GM18505 (cell line): ENCODE measurements at regions not wholly inside any gene's neighbourhood (a gene's known extent, or its start where the extent isn't known, plus 50 kb on each side); places are given as distances from the start of the nearest gene placed in this dataset.

ENCODE experiments used
- ATAC-seq: cut with Tn5 transposase; IDR thresholded peaks from one replicate; pipeline ENCODE4 v1.9.1; 2021; ENCODE audit not compliant: unreplicated experiment
- POLR2A ChIP-seq: IDR thresholded peaks from 4 replicates; pipeline ENCODE4 v1.6.1; 2011; ENCODE audit warnings: borderline replicate concordance; ENCODE audit not compliant: insufficient read depth, insufficient read length; ENCODE audit errors: extremely low read depth

DNA sequence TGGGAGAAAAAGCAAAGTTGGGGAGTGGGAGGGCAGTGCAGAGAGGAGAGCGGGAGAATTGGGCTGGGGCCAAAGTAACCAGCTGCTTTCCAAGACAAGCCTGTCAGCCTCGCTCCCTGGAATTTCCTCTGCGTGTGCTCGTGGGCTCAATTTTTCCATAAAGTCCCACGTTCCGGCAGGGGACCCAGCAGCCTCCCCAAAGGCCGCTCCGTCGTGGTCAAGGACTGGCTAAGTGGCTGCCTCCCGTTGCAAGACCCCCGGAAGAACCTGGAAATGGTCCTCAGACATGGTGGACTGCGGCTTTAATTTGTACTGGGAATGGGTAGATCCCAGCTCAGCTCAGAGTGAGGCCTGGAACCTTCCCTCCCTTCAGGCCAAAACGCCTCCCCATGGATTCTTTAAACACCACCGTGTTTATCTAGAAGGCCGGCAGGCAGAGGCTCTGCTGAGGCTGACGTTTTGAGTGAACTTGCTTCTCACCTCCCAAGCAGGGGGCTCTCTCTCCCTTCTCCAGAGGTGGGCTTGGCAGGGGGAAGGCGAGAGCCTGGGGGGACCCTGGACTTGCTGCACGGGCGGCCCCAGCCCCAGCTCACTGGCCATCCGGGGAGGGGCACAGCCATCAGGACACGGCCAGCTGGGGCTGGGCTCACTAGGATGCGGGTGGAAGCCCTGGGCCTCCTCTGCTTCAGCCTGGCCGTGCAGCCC is 190.0 kb downstream of the C16orf95 start:
- no peak for ATAC-seq
- TF ChIP-seq POLR2A, result no peak

- ATAC-seq, result no peak
These were observed 189.4 kb downstream of the C16orf95 start for GRCh38 chr16:87127766-87128147.

DNA sequence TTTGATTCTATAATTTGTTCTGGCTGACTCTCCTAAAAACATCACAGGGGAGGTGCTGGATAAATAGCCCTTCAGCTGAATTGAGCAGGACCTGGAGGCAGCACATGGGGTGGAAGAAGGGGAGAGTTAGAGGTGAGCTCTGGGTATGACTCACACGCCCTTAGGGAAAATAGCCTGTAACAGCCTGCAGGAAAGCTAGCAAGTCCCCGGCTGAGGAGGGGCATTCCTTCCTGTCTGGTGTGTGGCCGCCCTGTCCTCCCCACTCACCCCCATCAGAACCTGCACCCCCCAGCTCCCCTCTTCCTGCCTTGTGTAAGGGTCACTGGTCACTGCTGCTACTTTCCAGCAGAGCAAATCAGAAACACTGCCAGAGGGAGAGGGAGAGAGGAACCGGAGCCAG is 187.4 kb downstream of the C16orf95 start:
- no peak for ATAC-seq

More at GRCh38 chr16:87127766-87128147, 189.4 kb downstream of the C16orf95 start:
- no peak for TF ChIP-seq POLR2A

DNA sequence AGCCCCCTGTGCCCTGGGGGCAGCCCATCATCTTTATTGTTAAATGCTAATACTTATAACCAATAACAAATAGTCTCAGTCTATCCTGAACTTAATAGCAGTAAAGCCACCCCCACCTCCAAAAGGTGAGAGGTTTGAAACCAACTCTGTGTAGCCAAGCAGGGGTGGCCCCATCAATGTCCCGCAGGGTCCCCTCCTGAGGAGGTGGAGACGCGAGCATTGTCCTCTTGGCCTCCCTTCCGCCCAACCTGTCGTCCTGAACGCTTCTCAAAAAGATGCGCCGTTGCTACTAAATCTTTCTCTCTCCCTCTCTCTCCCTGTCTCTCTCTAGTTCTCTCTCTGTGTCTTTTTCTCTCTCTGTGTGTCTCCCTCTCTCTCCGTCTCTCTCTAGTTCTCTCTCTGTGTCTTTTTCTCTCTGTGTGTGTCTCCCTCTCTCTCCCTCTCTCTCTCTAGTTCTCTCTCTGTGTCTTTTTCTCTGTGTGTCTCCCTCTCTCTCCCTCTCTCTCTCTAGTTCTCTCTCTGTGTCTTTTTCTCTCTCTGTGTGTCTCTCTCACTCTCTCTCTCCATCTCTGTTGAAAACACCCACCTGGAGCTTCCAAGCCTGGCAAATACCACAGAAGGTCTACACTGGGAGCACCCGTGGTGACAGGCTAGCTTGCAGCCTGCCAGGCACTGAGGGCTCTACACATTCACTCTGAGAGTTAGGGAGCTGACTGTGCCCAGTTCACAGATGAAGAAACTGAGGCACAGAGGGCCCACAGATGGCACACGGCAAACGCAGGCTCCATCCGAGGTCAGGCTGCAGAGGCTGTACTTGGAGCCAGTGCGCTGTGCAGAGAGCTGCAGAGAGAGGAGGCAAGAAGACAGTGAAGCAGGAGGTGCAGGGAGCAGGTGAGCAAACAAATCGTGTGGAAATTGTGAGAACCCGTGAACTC is 185.9 kb downstream of the C16orf95 start:
- TF ChIP-seq POLR2A, result no peak
- ATAC-seq, result no peak

More for the DNA sequence above, 187.4 kb downstream of the C16orf95 start:
- no peak for TF ChIP-seq POLR2A

DNA sequence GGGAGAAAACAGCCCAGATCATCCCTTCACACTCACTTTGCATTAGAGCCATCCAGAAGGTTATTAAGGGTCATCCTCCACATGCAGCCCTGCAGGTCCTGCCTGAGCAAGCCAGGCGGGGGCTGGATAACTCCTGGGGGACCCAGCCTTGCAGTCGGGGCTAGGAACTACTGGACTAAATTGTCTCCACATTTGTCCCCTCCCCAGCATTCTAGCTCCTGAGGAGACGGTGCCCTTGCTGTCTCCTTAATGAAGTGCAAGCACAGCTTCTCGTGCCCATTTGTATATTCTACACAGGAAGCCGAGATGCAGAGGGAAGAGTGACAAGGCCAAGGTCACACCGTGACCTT is 185.2 kb downstream of the C16orf95 start:
- no peak for ATAC-seq
- no peak for TF ChIP-seq POLR2A

GRCh38 chr16:87132361-87133014 is 184.7 kb downstream of the C16orf95 start:
- no peak for ATAC-seq
- no peak for TF ChIP-seq POLR2A

- TF ChIP-seq POLR2A, result no peak
- ATAC-seq, result no peak
These were observed 183.9 kb downstream of the C16orf95 start for GRCh38 chr16:87133112-87133850.

GRCh38 chr16:87133966-87134627 is 183.1 kb downstream of the C16orf95 start:
- no peak for TF ChIP-seq POLR2A
- ATAC-seq, result no peak

DNA sequence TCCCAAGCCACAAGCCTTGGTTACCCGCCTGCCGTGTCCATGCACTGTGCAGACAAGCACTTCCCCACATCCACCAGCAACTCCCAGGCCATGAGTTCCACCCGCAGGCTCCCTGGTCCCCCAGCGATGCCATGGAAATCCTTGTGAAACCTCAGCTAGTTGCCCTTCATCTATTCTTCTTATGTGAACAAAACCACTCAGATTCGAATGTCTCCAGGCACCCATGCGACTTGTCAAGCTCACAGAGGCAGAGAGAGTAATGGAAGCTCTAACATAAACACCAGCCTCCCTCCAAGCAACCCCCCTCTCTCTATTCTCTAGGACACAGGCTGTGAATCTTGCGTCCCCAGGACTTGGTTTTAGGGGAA is 182.6 kb downstream of the C16orf95 start:
- no peak for ATAC-seq
- no peak for TF ChIP-seq POLR2A

- ATAC-seq, result no peak
- no peak for TF ChIP-seq POLR2A
These were observed 181.8 kb downstream of the C16orf95 start for GRCh38 chr16:87135246-87136030.

DNA sequence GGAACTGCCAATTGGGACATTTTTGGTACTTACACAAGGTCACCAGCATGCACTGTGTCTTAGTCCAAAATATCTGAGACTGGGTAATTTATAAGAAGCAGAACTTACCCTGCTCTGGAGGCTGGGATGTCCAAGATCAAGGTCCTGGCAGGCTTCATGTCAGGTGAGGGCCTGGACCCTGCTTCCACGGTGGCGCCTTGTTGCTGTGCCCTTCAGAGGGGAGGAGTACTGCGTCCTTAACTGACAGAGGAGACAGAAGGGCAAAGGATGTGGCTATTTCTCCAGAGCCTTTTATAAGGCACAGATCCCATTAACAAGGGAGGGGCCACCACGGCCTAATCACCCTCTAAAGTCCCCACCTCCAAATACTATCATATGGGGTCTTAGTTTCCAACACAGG is 178.9 kb downstream of the C16orf95 start:
- no peak for ATAC-seq
- TF ChIP-seq POLR2A, result no peak
